Activated CD4-positive, alpha-beta T cell treated with anti-CD3 and anti-CD28 coated beads for 1 hour (primary cell): ENCODE measurements at regions not wholly inside any gene's neighbourhood (a gene's known extent, or its start where the extent isn't known, plus 50 kb on each side); places are given as distances from the start of the nearest gene placed in this dataset.

Experiments
- DNase-seq: peaks from one replicate; pipeline ENCODE4 v3.0.0-alpha.2; 2020

DNA sequence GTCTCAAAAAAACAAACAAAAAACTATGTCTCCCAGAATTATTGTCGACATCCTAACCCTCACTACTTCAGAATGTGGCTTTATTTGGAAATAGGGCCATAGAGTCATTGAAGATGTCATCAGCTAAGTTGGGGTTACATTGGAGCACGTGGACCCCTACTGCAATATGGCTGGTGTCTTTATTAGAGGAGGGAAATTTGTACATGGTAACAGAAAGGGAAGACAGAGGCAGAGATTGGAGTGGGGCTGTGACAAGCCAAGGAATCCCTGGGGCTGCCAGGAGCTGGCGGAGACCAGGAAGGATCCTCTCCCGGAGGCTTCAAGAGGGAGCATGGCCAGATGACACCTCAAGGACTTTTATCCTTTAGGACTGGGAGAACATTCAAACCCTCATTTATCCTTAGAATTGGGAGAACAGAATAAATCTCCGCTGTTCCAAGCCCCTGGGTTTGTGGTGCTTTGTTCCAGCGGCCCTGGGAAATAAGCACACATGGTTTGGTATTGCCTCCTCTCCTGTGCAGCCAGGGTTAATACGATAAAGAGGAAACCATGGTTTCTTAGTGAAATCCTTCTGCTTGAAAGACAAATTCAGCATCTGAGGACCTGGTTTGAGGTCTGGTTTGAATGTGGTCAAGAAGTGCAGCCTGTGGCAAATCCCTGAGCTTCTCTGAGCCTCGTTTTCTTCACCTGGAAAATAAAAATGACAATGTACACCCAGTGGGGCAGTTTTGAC, 184.7 kb downstream of the MYCN start:
- no peak for DNase-seq

DNA sequence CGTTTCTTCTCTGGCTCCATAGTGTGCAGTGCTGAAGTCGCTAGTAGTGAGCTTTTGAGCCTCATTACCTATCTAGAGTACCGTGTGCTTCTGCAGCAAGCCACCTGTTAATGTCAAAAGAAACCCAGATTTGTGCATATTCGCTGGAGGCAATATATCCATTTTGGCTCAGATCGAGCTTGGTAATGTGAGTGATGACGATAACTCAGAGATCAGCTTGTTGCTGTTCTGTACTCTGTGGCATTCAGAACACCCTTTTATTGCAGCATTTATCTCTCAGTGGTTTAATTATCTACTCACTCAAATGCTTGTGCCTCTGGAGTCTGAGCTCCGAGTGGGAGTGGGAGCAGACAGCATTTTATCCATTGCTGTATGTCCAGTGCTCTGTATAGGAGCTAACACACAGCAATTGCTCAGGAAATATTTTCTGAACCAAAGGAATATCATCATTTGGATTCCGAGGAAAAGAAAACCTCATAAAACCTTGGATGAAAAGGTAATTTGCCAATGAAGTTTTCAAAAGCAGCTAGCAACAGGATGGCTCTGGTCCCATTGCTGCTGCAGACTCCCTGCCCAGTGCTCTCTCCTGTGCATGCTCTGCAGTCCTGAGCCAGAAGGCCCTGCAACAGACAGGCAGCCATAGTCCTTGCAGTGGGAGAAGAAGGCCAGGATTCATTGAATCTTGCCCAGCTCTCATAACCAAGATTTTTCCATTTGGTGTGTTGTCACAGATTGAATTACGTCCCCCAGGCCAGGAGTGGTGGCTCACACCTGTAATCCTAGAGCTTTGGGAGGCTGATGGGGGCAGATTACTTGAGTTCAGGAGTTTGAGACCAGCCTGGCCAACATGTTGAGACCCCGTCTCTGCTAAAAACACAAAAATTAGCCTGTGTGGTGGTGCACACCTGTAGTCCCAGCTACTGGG, 183.8 kb downstream of the MYCN start:
- DNase-seq, result no peak

DNA sequence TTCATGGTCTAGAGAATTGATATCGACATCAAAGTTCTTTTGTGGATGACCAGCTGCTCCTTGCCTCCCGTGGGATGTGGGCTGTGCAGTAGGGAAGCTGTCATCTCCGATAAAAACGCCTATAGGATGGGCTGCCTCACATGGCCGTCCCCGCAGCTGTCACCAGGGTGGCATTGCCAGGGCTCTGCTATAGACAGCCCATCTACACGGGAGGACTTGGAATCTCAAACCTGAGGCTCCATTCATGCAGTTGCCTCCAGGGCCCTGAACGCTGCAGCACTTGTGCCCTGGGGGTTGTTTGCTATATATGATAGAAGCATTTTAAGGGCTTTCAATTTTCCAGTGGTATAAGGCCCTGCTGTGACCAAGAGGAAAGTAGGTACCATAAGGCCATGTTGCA, 183.1 kb downstream of the MYCN start:
- DNase-seq, result no peak

DNA sequence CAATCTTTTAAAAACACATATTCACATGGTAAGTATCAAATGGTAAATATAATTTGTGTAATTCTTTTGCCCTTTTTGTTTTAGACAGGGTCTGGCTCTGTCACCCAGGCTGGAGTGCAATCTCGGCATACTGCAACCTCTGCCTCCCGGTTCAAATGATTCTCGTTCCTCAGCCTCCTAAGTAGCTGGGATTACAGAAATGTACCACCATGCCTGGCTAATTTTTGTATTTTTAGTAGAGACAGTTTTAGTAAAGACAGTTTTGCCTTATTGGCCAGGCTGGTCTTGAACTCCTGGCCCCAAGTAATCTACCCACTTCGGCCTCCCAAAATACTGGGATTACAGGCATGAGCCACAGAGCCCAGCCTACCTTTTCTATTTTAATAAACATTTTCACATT, 182.2 kb downstream of the MYCN start:
- no peak for DNase-seq

DNA sequence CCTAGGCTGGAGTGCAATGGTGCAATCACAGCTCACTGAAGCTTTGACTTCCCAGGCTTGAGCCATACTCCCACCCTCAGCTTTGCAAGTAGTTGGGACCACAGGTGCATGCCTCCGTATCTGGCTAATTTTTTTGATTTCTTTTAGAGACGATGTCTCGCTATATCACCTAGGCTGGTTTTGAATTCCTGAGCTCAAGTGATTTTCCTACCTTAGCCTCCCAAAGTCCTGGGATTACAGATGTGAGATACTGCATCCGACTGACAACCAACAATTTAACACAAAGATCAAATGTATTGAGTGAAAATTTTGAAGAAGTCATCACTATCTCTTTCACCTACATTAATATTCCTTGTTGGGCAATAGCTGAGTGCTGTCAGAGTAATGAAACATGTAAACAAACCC, 181.6 kb downstream of the MYCN start:
- DNase-seq, result no peak

DNA sequence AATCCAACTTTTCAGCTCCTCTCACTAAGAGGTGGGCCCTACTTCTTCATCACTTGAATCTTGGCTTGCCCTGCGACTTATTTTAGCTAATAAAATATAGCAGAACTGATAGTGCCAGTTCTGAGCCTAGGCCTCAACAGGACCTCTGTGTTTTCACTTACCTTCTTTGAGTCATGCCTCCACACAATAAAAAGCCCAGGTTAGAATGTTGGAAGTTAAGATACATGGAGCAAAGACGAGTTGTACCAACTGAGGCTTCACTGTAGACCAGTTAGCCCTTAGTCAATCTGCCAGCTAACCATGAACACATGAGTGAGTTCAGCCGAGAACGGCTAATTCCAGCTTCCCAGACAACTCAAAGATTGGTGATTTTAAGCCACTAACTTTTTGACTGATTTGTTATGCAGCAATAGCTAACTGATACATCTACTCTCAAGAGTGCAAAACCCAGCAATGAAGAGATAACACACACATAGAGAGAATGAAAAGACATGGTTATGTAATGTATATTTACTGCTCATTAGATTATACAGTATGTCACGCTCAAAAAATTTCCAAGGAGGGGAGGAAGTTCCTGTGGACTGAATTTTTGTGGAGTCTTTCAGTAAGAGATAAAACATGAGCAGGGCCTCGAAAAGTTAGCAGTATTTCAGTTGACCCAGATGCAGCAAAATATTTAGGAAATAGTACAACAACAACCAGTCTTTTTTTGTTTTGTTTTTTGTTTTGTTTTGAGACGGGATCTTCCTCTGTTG, 181.1 kb downstream of the MYCN start:
- DNase-seq, result no peak

DNA sequence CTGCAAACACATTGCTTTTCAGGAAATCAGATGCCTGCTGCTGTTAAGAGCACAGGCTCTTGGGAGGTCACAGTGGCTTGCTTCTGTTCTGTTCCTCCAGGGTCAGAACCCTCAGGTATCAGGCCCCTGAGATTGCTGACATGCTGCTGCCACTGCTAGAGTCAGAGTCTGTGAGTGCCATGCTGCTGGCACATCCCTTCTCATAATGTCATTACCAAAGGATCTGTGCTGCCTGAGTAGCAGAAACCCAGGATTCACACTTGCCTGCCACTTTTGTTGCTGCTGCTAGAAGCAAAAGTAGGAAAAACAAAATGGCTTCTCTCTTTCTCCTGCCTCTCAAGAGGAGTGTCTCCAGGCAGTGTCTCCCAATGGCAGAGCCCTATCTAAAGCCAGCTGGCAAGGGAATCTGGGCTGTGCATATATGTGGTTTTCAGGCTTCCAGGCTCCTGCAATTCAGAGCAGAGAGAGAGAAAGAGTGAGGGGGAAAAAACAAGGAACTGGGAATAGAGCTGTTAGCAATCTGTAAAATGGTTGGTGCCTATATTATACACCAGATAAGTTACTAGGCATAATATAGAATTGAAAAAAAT, 180.3 kb downstream of the MYCN start:
- no peak for DNase-seq

DNA sequence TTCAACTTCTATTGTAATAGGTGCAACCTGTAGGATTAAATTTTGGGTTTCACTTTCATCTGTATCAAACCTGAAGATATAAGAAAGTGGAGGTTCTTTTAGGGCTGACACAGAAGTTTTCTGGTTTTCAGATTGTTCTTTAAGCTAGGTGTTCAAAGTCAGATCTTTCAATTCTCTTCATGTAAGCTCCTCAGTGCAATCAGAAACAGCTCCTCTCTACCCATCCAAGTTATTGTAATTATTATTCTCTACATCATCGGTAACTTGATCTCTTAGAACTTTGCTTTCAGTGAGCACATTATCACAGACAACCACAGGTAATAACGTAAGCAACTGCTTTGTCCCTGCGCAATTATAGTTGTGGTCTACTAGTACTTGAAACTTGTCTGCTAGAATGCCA, 179.4 kb downstream of the MYCN start:
- no peak for DNase-seq

DNA sequence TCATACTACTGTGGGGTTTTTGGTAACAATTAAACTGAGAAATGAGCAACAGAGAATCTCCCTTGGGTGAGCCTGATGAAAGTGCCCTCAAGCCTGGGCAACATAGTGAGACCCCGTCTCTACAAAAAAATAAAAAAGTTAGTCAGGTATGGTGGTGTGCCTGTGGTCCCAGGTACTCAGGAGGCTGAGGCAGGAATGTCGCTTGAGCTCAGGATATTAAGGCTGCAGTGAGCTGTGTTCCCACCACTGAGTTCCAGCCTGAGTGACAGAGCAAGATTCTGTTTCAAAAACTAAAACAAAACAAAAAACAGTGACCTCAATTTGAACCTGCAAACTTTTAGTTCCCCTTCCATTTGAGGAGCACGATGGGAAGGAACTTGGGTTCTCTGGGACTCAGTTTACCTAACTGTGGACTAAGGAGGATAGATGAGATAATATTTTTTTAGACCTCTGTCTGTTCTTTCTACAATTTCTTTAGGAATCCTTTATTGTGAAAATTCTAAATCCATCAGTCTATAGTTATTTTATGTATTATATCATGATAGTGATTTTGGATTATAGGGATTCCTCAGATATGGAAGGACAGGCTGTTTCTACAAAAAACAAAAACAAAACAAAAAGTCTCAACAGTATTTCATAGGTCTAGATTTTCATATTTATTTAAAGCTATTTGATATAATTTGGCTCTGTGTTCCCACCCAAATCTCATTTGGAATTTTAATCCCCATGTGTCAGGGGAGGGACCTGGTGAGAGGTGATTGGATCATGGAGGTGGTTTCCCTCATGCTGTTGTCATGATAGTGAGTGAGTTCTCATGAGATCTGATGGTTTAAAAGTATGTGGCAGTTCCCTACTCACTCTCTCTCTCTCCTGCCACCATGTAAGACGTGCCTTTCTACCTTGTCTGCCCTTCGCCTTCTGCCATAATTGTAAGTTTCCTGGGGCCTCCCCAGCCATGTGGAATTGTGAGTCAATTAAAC, 178.6 kb downstream of the MYCN start:
- DNase-seq, result no peak

DNA sequence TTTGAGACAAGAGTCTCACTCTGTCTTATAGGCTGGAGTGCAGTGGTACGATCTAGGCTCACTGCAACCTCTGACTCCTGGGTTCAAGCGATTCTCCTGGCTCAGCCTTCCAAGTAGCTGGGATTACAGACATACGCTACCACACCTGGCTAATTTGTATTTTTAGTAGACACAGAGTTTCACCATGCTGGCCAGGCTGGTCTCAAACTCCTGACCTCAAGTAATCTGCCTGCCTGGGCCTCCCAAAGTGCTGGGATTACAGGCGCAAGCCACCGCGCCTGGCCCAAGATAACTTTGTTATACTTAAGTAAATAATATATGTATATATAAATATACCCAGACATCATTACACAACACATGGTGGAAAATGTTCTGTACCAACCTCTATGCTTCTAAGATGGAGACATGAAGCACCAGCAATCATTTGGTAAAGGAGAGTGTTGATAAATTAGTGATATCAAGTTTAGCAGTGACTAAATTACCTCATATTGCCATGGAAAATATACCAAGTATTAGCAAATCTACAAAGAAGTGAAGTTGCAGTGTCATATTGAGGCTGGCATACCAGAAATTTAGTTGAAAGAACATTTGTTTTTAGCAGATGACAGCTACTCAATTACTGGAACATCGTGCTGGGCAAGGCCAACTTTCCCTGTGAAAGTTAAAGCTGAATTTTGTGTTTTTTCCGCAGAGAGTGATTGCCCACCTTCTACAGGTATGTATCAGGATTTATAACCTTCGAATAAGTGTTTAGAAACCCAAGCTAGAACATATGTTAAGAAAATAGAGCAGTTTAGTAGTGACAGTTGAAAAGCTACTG, 177.7 kb downstream of the MYCN start:
- DNase-seq, result no peak

DNA sequence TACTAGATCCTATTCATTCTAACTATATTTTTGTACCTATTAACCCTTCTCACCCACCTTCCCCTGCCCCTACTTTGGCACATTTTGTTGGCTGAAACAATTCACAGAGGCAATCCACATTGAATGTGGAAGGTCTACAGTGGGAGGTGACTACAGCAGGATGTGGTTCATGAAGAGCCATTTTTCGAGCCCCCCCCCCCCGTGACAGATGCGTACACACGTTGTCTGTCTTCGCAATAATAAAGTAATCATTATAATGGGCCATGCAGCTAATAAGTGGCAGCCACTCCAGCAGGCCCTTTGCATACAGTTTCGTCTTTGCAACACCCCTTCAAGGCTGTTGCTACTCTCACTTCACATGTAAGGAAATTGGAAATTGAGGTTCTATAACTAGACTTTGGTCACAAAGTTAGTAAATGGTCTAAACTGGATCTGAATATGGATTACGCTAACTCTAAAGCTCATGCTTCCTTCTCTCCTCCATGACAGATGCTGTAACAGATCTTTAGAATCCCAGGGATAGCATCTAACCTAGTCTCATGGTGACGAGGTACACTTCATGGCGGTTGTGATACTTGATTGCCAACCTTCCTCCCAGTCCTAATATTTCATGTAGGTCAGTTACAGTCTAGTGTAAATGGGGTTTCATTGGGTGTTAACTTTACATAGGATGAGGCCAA, 176.8 kb downstream of the MYCN start:
- DNase-seq, result no peak

DNA sequence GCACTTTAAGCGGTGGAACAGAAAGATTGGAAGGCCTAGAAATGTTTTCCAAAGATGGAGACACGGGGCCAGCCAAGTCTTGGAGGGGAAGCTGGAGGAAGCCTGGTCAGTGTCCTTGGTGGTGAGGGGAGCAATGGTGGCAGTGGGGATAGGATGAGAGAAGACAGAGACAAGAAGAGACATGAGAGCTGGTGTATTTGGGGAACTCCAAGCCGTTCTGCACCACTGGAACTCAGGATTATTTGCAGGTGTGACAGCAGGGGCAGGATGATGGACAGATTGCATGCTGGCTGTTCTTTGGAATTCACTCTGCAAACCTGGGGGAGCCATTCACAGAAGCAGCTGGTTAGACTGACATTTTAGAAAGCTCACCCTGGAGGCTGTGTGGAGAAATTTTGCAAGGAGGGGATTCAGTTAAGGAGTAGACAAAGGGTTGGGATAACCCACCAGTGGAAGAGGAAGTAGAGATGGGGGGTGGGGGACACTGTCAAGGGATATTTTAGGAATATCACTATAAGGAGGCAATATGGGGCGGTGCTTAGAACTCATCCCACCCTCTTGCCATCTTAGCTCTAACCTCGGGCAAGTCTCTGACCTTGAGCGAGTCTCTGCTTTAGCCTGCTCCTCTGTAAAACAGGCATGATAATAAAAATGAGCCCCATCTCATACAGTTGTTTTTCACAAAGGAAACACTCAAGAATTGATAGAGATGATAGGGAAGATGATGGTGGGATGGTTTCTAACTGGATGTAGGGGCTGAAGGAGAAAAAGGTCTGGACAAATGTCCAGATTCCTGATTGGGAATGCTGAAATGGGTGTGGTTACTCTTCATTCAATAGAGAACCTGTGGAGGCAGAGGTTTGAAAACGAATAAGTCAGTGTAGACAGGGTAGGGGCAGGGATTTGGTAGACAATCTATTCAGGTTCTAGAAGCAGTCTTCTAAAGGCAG, 175.8 kb downstream of the MYCN start:
- no peak for DNase-seq

DNA sequence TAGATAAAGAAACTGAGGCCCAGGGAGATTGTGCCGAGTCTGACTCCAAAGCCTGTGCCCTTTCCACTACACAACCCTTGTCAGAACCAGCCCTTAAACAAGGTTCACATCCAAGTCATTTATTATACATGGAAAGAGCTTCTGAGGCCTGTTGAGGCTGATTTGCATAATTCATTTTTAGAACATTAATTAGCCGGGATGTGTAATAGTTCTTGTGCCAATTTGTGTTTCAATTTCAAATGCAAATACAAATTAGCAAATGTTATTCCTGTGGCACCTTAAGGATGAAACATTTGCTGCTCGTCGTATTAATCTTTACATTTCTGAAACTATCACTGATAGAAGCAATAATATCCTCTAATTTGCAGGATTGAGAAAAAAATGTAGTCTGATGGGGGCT, 174.9 kb downstream of the MYCN start:
- no peak for DNase-seq

DNA sequence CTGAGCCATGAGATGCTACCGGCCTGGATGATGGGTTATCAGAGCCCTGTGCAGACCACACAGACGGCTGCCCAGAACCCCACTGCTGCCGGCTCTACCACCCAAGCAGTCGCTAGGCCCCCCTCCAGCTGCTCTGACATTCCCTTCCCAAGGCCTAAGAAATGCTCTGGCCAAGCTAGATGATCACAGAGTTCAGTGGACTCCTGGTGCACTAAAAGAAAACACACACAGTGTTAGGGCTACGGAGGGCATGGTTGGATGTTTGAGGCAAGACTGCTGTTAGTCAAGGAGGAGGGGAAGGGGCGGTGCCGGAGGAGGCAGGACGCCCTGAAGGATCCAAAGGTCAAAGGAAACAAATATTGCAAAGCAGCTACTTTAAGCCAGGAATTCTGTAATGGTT, 174.5 kb downstream of the MYCN start:
- DNase-seq, result no peak

DNA sequence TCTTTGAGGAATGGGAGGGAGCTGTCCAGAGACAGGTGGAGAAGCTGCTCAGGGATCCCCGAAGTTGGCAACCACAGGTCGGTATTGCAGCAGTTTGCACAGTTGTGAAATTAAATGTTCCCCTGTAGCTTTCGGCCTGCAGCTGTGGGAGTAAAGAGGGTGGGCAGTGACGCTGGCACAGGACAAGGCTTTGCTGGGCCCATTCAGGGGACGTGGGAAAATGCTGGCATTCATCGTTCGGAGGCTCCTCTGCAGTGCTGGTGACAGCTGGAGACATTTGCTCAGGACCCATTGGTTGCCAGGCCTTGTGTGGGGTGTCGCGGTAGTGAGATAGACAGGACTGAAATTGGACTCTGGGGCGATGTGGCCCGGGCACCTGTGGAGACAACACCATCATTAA, 173.7 kb downstream of the MYCN start:
- DNase-seq, result no peak

DNA sequence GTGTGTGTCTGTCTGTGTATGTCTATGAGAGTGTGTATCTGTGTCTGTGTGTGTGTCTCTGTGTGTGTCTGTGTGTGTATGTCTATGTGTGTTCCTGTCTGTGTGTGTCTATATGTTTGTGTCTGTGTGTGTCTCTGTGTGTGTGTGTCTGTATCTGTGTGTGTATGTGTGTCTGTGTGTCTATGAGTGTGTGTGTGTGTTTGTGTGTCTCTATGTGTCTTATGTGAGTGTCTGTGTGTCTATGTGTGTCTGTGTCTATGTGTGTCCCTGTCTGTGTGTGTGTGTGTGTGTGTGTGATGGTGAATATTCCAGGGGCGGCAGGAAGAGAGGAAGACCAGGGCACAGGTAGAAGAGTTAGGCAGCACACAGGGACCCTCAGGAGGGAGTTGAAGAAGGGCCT, 173.2 kb downstream of the MYCN start:
- no peak for DNase-seq

DNA sequence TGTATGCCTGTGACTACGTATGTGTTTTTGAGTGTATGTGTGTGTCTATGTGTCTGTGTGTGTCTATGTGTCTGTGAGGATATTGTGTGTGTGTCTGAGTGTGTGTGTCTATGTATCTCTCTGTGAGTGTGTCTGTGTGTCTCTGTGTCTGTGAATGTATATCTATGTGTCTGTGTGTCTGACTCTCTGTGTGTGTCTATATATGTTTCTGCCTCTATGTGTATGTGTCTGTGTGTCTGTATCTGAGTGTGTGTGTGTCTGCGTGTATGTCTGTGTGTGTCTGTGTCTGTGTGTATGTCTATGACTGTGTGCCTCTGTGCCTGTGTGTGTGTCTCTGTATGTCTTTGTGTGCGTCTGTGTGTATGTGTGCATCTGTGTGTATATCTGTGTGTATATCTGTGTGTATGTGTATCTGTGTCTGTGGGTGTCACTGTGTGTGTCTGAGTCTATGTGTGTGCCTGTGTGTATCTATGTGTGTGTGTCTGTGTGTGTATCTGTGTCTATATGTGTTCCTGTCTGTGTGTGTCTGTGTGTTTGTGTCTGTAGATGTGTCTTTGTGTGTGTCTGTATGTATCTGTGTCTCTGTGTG, 172.7 kb downstream of the MYCN start:
- DNase-seq, result no peak

DNA sequence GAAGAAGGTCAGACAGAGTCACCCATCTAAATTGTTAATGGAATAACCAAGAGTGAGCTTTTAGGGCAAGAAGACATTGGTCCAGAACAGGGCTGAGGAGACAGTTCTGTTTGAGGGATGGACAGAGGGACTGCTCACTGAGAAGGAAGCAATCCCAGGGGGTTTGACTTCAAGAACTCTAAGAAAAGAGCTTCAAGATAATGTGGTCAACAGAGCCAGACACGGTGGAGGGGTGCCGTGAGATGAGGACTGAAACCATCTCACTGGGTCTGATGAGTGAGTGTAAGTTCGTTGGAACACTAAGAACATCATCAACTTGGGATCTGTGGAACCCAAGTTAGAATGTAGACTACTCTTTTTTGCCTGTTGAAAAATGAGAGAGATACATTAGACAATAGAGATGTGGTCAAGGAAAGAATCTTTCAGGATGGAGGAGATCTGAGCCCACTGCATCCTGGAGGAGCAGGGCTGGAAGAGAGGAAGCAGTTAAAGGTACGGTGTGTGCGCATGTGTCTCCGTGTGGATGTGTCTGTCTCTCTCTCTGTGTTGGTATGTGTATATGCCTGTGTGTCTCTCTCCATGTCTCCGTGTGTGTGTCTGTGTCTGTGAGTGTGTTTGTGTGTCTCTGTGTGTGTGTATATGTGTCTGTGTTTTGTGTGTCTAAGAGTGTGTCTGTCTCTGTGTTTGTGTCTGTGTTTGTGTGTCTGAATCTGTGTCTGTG, 172.1 kb downstream of the MYCN start:
- no peak for DNase-seq
